Left lobe of liver (tissue), 2 donors: ENCODE measurements at regions not wholly inside any gene's neighbourhood (a gene's known extent, or its start where the extent isn't known, plus 50 kb on each side); places are given as distances from the start of the nearest gene placed in this dataset.

ENCODE experiments used
- ATAC-seq: fragments of 200-7000 bp; cut with Tn5 transposase; one replicate; pipeline ENCODE4 v1.9.1; 2020; ENCODE audit warnings: mild to moderate bottlenecking, moderate library complexity
- DNase-seq: peaks from one replicate; pipeline ENCODE4 v3.0.0-alpha.2; 2020; ENCODE audit warnings: low spot score
- donor health status: DM: no; HTN: no; CAD: no; lungs with moderate emphysema.
- donor health status: DM: no; HTN: yes; CAD: no.

DNA sequence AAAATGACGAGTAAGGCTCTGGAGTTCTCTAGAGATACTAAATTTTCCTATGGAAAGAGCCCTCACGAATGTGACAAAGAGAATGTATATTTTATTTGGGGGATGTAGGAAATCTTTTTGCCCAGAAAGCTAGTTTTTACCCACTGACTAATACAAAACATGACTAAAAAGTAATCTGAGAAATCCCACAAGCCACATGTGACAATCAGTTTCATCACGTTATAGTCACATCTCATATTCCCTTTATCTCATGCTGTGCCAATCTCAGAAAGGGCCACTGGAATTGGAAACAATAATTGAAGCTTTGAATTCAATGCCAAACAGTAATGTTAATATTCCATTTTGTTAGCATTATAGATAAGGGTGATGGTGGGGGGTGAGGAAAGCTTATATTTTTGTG lies 509.0 kb upstream of the GOLIM4 start:
- no peak for DNase-seq
- no peak for ATAC-seq

DNA sequence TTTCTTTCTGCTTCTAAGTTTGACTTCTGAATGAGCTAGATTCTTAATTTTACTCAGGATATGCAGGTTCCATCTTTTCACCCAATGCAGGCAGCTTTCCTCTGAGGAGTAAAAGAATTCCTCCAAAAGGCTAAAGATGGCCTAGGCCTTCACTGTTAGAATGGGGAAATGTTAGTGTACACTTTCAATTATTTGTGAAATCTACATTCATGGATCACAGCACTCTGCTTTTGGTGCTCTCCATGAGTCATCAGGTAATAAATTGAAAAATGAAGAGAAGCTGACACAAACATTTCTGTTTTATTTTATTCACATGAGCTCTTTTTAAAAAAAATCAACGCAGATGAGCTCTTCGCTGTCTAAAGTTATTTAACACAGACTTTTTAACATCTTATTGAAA lies 502.5 kb upstream of the GOLIM4 start:
- ATAC-seq = no peak
- DNase-seq = no peak

DNA sequence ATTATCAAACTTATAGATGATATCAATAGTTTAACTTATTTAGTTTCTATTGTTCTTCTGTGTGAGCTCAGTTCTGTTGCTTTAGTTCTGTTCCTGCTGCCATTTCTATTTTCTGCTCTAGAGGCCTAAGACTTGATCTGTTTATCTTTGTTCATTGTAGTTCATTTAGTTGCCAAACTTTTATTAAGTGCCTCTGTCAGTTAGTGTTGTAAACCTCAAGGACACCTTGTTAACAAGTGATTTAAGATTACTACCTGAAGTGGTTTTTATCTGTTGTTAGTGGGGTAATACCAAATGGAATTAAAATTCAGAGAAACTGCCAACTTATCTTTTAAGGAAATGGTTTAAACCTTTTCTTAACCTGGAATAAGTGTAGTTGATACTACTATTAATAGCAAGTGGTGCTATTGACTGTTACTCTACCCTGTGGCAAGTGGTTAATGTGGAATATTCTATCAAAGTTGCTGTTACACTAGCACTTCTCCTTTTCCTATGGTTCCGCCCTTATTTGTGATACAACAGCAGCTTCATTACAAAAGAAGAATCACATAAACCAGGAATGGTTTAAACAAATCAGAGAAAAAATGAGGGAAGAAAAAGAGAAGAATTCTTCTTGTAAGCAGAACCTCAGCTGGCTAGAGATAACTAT lies 500.6 kb upstream of the GOLIM4 start:
- ATAC-seq (no peak), DNase-seq (no peak)

GRCh38 chr3:168591587-168591986 lies 495.9 kb upstream of the GOLIM4 start:
- ATAC-seq = no peak
- DNase-seq = no peak

- ATAC-seq (no peak), DNase-seq (no peak)
These were observed 493.7 kb upstream of the GOLIM4 start for GRCh38 chr3:168589376-168589775.

DNA sequence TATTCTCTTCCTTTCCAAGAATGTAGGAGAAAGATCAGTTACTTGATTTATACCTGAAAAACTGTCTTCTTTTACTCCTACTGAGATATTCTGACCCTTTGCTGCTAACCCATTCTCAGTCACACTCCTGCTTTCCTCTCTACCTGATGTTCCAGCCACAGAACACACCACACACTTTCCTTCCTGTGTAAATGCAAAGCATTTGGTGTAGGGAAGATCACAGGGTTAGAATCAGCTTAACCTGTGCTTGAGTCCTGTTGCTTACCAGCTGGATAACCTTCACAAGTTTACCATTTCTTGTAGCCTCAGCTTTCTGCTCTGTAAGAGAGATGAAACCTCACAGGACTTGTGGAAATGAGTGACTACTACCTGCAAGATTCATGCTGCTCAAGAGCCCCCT lies 489.8 kb upstream of the GOLIM4 start:
- ATAC-seq (no peak), DNase-seq (no peak)

DNA sequence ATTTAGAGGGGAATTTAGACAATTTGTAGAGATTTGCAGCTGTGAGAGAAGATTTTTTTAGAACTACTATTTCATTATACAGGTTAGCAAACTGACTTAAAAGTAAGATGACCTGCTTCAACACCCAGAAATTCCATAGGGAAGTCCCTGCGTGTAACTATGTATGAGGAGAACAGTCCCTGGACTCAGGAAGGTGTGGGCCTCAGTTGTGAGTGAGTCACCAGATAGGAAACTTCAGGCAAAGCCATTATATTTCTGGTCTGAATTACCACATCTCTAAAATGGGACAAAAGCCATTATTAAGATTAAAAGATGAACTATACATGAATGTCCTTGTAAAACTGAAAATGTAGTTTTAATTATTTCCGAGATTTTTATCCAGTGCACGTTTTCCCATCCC lies 488.3 kb upstream of the GOLIM4 start:
- ATAC-seq (no peak), DNase-seq (no peak)

DNA sequence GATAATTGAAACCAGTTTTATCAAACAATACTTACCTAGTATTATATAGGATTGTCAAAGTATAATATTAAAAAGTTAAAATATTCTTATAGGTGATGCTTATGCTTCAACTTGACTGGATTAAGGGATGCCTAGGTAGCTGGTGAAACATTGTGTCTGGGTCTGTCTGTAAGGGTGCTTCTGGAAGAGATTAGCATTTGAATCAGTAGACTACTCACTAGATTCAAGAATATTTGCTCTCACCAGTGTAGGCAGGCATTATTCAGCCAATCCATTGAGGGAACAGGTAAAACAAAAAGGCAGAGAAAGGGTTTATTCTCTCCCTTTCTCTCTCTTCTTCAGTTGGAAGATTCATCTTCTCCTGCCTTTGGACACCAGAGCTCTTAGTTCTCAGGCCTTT lies 486.8 kb upstream of the GOLIM4 start:
- ATAC-seq (no peak), DNase-seq (no peak)

GRCh38 chr3:168581771-168582225 lies 486.1 kb upstream of the GOLIM4 start:
- DNase-seq (no peak), ATAC-seq (peak; percentile 63)

DNA sequence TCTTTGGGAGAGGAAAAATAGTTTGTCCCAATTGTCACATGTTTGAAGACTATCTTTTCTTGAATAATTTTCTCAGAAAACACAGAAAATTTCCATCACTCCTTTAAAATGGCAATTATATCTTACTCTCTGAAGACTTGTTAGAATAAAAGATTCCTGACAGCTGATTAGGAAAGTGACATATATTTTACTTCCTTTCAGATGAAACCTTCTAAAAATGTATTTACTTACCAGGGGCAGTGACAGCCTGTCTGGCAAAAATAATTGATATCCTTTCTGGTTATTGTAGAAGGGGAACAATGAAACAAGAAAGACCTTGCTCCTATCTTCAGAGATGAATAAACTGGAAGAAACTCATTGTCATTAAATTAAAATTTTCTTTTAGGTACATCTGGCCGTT lies 483.3 kb upstream of the GOLIM4 start:
- ATAC-seq (no peak), DNase-seq (no peak)

GRCh38 chr3:168575750-168576149 lies 480.0 kb upstream of the GOLIM4 start:
- ATAC-seq (peak; percentile 35), DNase-seq (no peak)

GRCh38 chr3:168574455-168575158 lies 478.9 kb upstream of the GOLIM4 start:
- ATAC-seq (peak; percentile 79), DNase-seq (no peak)

DNA sequence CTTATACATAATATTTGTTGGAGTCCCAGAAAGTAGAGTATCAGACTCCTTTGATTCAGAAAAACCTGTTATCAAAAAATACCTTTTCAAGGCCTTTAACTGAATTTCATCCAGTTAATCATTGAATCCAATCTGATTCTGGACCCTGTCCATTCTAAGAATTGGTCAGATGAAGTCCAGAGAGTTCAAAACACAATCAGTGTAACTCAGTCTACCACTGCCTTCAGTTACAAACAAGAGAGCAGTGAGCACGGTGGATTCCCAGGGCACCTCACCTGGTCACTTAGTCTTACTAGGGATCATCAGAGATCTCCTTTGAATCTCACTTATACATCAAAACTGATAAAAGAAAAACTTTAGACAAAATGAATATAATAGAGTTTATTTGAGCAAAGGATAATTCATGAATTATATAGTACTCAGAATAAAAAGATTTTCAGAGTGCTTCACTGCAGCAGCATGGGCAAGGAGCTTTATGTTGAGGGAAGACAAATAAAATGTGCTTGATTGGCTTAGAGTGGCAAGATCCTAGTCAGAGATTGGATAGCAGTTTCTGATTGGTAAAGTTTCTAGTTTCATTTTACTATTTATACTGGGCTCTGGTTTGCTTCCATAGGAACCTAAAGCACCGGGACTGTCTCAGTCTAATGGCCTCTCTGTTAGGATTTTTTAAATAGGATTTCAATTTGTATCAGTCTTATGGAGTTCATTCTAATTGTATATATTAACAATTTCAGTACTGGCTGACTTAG lies 474.9 kb upstream of the GOLIM4 start:
- peak; percentile 78 for ATAC-seq

GRCh38 chr3:168558728-168559411 lies 463.1 kb upstream of the GOLIM4 start:
- DNase-seq (no peak), ATAC-seq (no peak)

More for the DNA sequence above, 474.9 kb upstream of the GOLIM4 start:
- DNase-seq = no peak

DNA sequence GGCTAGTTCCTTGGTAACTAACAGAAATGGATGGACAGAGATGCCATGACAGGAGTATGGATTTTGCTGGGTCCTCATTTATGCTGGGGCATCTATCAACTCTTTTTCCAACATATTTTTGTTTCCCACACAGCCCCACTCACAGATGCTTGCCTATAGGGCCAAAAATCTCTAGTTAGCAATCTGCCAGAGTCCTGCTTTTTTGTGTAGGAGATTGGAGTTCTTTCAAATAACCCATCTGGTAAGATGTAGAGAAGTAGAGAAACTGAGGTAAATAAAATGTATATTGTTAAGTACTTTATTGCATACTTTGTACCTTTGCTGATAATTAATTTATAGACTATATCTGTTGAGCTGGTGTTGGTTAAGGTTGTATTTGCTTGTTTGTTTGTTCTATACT lies 456.5 kb upstream of the GOLIM4 start:
- no peak for ATAC-seq
- DNase-seq = no peak

DNA sequence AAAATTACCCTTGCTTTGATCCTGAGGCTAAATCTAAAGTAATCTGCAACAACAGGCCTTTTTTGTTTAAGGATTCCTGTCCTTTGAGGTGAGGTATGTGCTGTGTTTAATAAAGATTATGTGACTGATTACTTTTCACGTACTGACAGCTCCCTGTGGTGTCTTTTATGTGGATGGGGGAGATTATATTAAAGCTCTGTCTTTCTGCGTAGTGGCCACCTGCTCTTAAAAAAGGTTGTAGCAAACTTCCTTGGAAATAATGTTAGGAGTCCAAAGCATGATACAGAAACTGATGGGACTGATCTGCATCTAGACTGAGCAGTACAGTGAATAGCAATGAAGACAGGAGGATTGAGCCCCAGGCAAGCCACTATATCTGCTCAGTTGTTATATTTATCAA lies 453.0 kb upstream of the GOLIM4 start:
- ATAC-seq = no peak
- DNase-seq = no peak

DNA sequence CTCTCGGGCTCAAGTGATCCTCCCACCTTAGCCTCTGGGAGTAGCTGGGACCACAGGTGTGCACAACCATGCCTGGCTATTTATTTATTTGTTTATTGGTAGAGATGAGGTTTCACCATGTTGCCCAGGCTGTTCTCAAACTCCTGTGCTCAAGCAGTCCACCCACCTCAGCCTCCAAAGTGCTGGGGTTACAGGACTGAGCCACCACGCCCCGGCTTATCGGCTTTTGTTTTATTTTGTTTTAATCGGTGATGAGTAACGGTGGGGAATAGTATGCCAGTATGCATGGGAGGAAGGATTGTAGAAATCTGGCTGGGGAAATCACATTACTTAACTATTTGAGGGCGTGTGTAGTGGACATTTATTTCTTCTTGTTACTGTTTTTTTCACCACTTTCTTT lies 451.0 kb upstream of the GOLIM4 start:
- no peak for ATAC-seq
- no peak for DNase-seq

DNA sequence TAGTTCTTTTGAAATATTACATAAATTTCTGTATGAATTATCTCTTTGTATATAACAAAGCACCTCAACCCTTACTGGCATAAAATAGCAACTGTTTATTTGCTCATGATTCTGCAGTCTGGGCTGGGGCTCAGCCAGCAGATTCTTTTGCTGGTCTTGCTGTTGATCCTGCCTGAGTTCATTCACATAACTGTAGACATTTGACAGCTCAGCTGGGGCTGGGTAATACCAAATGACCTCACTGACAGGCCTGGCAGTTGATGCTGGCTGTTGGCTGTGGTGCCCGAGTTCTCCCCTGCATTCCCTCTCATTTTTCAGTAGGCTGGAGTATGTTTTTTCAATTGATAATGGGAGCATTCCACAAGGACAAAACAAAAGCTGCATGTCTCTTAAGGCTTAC lies 449.9 kb upstream of the GOLIM4 start:
- DNase-seq (no peak), ATAC-seq (peak; percentile 63)

DNA sequence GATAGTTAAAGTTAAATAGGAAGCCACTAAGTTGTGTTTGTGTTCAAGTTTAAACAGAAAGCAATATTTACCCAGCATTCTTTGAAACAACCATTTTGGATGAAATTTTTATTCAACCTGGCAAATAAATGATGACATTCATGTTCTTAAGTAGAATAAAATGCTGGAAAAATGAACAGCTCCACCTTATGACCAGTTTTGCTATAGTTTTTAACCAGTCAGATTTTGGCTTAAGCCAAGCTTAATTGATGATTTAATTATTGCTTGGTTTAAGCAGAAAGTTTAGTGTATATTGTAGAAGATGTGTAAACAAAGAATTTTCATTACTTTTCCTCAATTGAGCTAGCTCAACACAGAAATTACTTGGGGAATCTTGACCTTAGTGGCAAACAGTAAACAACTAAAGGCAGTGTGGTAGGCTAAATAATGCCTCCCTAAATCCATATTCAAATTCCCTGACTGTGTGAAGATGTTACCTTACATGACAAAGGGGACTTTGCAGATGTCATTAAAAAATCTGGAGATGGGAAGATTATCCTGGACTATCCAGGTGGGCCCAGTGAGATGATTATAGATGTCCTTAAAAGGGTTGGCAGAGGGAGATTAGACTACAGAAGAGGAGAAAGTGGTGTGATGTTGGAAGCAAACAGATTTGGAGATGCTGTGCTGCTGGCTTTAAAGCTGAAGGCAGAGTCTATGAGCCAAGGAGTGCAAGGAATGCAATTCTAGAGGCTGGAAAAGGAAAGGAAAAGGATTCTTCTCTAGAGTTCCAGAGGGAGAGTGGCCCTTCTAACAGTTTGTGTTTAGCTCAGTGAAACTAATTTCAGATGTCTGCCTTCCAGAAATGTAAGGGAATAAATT lies 448.6 kb upstream of the GOLIM4 start:
- ATAC-seq (no peak), DNase-seq (no peak)

GRCh38 chr3:168540726-168541125 lies 445.0 kb upstream of the GOLIM4 start:
- DNase-seq = no peak
- no peak for ATAC-seq

GRCh38 chr3:168539909-168540308 lies 444.2 kb upstream of the GOLIM4 start:
- no peak for ATAC-seq
- no peak for DNase-seq
